Esophagus mucosa (tissue), 1 donor: ENCODE measurements at regions not wholly inside any gene's neighbourhood (a gene's known extent, or its start where the extent isn't known, plus 50 kb on each side); places are given as distances from the start of the nearest gene placed in this dataset.

Experiments used
- ATAC-seq: fragments of 200-7000 bp; cut with Tn5 transposase; one replicate; pipeline ENCODE4 v1.9.1; 2020
- donor health status: DM: yes; HTN: yes; CAD: no.

DNA sequence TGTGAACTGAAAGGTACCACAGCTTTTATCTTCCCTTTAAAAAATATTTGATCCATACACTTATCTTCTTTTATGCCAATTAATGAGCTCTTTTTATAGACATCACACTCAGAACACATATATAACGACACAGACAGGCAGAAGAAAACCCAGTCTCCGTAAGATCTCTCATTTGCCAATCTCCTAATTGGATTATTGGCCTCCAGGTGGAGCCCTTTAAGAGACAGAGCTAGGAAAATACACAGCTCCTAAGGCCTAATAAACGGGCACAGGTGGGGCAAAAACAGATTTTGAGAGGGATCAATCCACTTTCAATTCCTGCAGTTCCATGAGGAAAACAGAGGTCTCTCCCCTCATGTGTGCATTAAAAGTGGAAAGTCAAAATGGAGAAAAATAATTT, 1495.4 kb downstream of the RPA4 start:
- ATAC-seq = no peak

DNA sequence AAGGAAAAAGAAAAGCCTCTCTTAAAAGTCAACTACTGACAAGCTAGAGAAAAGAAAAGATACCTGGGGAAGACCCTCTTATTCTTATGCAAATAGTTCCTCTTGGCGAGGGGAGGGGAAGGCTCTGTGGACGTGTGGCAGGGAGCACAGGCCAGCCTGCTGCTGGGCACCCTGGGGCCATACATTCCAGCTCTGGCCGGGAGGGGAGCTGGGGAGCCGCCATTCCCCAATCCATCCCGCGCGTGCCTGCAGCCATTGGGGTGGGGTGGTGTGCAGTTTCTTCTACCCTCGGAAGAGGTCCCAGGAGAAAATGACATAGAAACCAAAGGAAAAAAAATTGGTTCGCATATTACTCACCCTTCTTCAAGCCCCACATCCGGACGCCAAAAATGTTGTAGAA, 1496.4 kb downstream of the RPA4 start:
- no peak for ATAC-seq

DNA sequence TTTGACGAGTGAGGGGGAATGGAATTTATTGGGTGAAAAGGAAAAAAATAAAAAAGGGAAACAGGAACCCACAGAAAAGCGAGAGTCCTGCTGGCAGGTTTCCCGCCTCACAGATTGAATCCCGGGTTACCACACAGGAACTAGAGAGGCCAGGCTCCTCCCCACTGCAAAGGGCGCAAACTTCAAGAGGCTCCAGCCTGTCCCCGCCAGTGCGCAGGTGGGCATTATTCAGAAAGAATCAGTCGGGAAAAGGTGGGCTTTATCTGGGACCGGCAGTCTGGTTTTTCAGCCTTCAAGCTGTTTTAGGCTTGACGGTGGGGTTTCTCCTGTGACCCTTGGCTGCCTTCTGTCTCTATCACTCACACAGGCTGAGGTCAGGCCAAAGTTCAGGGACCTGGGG, 1496.8 kb downstream of the RPA4 start:
- ATAC-seq = no peak

DNA sequence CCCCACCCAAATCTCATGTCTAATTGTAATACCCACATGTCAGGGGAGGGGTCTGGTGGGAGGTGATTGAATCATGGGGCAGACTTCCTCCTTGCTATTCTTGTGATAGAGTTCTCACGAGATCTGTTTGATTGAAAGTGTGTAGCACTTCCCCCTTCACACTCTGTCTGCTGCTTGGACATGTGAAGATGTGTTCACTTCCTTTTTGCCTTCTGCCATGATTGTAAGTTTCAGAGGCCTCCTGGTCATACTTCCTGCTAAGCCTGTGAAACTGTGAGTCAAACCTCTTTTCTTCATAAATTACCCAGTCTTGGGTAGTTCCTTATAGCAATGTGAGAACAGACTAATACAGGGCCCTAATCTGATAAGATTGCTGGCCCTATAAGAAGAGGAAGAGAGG, 1514.8 kb downstream of the RPA4 start:
- peak; percentile 33 for ATAC-seq

DNA sequence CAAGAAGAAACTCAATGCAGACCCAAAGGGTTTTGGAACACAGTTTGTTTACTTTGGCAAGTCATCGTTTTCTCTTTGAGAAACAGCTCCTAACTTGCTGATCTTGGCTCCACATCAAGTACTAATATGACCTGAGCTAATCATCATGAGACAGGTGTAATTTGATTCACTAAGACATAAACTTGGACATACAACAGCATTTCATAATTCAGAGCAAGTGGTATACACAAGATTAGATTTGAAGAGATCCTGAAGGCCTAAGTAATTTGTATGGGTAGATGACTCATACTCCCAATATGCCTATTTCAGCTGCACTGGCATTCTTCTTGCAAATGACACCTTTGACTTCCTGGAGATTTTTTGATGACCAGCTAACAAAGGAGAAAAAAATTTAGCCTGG, 1521.7 kb downstream of the RPA4 start:
- peak; percentile 89 for ATAC-seq

DNA sequence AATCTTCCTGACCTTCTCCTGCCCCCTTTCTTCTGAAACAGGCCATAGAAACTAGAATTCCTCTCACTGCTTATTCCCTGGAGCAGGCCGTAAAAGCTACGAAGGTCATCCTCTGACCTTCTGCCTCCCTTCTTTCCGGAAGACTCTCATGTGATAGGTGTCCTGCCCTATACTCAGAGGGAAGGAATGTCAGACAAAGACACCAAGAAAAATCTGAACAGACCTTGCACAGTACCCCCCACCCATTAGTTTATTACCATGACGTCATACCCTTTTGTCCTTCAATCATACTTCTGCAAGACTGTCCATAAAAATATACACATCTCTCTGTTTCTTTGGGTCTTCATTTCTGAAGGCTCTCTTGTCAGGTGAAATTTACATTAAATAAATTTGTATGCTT, 1523.9 kb downstream of the RPA4 start:
- no peak for ATAC-seq

DNA sequence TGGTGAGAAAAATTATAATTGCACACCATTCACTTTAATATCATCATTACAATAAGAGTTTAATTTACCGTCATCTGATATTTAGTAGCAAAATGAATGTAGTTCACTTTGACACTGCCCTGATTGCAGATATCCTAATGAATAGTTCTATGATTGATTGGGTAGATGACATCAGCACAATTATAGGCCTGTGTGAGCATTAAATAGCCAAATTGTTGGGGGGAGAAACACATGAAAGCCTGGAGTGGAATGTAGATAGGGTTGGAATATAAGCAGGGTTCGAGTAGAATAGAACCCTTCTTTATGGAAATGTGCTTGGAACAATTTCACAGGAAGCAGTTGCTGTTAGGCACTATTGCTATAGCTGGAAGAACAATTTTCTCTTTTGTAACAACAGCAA, 1526.2 kb downstream of the RPA4 start:
- ATAC-seq = no peak

DNA sequence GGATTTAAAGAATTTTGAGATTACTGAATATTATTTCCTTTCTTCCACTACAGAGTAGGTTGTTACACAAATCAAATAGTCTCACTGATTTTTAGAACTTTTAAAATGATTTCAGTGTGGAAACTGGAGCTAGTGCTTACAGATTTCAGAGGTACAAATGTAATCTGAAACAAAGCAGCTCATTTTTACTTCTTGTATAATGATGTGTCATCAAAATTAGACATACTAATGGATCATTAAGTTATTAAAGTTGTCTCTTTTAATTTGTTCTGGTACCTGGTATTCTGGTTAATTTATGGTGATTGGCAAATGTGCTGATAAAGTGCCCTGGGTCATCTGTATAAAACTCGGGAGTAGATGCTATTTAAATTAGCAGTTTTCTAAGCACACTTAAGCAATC, 1528.3 kb downstream of the RPA4 start:
- no peak for ATAC-seq

DNA sequence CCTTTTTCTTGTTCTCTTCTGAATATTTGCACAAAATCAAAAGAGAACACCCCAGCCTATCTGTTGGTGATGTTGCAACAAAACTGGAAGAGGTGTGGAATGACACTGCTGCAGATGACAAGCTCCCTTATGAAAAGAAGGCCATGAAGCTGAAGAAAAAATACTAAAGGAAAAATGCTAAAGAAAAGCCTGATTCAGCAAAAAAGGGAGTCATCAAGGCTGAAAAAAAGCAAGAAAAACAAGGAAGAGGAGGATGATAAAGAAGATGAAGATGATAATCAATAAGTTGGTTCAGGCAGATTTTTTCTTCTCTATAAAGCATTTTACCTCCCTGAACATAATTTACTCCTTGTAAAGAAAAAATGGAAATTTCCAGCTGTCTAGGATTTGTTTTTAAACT, 1538.8 kb downstream of the RPA4 start:
- no peak for ATAC-seq

DNA sequence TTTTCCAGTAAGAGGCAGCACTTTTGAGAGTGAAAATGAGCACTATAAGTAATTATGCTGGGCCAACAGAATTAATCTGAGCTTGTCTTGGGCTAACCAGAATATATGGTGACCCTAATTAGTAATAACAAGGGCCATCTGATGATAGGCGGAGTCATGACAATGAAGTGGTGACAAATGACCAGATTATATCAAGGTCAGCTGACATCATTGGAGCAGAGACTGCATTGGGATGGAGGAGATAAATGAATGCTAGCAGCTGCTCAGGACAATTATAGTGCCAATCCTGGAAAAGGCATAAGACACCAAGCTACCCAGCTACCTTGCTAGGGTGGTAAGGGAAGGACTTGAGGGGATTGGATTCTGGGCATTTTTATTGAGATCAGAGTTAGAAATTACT, 1548.7 kb downstream of the RPA4 start:
- no peak for ATAC-seq

DNA sequence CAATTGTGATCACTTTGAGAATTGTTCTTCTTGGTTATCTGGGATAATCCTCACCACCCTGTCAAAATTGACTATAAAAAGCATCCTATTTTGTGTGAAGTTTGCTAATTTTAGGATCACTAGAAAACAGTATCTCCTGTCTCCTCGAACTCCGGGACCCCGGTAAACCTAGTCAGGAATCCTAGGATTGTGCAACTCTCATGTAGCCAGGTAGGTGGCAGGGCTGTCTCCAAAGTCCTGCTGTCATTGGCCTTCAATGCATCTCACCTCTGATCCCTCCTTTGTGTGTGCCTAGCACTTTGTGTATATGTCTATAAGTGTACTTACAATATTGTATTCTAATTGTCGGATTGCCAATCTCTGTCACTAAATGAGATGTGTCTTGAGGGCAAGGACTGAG, 1564.8 kb downstream of the RPA4 start:
- ATAC-seq = no peak

DNA sequence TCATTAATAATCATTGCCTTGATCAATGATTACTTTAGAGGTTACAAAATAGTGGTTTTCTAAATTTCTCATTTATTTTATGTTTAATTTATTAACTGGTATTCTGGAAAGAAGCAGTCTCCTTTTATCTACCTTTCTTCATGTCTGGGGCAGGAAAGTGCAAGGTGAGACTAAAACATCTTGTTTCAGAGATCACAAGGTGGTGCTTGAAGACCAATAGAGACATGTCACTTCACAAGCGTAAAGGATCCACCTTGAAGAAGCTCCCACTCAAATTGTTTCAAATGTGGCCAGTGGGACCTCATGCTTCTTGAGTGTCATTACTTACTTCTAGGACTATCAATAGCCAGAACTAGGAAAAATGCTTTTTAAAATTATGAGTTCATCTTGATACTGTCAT, 1568.7 kb downstream of the RPA4 start:
- no peak for ATAC-seq

DNA sequence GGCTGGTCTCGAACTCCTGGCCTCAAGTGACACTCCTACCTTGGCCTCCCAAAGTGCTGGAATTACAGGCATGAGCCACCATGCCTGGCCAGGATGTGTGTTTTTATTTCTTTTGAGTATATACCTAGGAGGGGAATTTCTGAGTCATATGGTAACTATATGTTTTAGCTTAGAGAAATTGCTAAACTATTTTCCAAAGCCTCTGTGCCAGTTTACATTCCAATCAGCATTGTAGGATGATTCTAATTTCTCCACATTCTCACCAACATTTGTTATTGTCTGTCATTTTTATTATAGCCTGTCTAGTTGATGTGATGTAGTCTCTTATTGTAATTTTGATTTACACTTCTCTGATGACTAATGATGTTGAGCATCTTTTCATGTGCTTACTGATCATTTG, 1576.0 kb downstream of the RPA4 start:
- ATAC-seq = no peak

DNA sequence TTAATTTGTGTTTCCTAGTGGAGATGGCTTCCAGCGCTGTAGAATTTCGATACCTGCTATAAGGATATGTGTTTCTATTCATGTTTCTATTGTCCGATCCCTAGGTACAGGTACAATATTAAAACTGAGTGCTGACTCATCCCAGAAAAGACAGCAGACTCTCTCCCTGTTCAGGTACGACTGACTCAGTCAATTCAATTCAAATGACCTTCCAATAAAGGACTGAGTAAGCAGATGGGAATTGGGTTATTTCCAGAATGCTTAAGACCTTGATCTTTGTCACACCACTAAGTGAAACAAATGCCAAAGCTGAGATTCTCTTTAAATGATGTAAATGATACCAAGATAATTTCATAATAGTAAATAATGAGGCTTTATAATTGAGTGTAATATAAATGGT, 1596.9 kb downstream of the RPA4 start:
- ATAC-seq = peak; percentile 47

DNA sequence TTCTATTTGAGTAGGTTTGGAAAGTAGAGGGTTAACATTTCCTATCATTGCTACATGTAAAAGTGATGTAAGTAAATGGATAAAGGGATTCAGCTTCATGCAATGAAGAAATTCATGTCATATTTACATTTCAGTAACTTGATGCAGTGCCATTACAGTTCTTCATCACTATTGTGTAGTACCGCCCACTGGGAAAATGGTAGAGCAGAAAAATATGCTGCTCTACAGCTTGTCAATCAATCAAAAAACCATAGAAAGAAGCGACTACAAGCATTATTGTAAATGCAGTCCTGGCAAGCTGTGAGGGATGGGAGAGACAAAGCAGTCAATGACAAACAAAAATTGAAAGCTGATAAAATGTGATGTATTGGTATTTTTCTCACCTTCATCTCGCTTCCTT, 1597.9 kb downstream of the RPA4 start:
- ATAC-seq = no peak

DNA sequence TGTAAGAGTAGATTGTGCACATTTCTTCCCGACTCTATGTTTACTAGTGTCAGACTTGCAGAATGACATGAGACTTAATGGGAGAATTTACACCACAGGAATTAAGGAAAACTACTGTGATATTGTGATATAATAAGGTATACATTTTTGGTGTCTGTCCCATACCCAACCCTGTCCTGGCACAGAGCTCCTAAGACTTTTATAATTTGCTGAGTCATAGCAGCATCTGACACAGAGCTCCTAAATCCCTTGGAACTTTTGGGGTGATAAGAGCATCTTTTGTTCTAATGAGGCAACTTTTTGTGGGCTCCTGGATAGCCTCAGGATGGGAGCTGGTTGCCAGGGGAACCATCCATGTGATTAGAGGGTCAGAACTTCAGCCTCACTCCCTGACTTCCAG, 1607.0 kb downstream of the RPA4 start:
- no peak for ATAC-seq

DNA sequence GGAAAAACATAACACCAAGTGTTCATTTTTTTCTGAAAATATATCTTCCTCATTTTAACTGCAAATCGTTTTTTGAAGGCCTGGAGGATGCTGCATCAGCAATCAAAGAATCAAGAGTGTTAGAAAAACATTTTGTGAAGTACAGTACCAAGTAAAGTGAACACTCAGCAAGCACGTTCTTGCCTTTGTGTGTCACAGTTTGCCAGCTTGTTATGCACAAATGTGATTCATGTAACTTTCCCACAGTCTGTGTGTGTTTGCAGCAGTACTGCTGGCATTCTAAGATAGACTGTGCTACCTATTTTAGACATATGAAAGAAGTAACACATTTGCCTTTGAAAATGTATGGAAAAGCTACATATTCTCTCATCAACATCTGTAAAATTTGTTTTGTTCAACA, 1617.7 kb downstream of the RPA4 start:
- ATAC-seq = peak; percentile 46

DNA sequence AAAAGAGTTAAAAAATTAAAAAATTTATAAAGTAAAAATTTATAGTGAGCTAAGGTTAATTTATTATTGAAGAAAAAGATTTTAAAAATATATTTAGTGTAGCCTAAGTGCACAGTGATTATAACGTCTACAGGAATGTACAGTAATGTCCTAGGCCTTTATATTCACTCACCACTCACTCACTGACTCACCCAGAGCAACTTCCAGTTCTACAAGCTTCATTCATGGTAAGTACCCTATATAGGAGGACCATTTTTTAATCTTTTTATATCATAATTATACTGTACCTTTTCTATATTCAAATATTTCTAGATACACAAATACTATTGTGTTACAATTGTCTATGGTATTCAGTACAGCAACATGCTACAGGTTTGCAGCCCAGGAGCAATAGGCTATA, 1623.2 kb downstream of the RPA4 start:
- no peak for ATAC-seq

DNA sequence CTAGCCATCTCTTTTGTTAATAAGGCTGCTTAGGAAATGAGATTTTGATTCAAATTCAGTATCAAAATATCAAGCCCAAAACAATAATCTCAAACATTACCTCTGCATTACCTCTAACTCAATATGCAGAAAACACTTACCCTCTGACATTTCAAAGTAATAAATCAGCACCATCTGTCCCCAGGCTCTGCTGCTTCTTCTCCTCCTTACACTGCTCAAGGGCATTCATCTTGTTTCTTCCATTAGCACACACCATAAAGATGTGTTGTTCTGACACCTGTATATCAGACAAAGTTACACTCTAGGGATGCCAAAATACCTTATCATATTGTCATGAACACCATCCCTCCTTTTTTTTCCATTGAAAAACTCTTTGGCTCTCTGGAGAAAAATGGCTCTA, 1630.3 kb downstream of the RPA4 start:
- no peak for ATAC-seq

DNA sequence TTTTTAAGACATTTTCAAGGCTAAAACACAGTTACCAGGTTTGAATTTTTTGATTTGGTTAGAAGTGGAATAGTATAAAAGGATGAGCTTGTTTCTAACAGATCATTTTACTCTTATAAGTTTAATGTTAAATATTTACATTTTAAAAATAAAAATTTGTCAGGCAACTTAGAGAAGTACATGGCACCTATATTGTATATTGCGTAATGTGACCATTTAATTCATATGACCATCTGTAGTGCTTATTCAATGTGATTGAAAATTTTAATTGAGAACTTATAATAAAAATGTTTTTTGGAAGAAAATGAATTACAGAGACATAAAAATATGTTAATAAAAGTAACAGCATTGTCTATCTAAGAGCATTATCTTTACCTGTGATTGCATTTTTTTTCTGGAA, 1632.4 kb downstream of the RPA4 start:
- no peak for ATAC-seq

DNA sequence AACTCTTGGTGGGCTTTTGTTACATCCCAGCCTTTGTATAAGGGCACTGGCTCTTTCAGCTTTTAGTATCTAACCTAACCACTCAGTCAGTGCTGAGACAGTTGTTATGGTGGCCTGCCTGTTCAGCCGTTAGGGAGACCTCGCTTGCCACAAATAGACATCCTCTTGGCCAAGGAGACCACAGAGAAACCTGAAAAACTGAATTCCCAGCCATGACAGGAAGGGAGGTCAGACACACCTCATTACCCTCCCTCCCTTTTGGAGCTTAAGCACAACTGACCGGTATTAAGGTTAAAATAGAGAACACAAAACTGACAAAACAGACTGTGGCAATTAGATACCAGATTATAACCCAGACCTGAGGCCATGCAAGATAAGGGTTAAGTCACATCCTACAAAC, 1639.3 kb downstream of the RPA4 start:
- no peak for ATAC-seq

DNA sequence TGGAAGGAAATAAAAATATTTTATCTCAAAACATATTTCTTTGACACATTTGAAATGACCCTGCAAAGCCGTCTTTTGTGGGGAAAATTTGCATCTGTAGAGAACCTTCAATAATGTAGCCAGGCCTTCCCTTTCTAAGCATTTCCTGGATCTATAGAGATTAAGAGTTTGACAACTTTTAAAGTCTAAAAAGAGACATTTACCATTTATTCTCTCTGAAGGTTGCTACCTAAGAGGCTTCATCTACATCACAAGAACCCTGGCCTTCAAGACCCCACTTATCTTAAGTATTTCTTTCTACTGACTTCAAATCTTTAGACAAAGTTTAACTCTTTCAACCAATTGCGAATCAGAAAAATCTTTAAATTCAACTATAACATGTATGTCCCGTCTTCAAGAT, 1639.8 kb downstream of the RPA4 start:
- no peak for ATAC-seq

DNA sequence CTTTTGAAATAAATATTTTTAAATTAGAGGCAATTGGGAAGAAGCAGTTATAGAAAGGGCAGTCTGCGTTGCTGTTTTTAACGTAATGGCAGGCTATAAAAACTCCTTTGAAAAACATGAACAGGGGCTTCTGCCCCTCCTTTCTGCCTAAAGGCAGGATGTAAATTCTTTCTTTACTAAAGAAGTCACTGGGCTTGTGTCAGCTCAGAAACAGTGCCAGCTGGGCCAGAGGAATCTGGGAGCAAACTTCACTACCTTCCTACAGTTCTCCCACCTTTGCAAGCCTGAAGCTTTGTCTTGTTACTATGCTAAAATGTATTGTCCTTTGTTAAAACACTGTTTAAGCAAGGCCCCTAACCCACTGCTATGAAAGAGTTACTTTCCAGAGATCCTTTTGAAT, 1664.8 kb downstream of the RPA4 start:
- ATAC-seq = no peak

DNA sequence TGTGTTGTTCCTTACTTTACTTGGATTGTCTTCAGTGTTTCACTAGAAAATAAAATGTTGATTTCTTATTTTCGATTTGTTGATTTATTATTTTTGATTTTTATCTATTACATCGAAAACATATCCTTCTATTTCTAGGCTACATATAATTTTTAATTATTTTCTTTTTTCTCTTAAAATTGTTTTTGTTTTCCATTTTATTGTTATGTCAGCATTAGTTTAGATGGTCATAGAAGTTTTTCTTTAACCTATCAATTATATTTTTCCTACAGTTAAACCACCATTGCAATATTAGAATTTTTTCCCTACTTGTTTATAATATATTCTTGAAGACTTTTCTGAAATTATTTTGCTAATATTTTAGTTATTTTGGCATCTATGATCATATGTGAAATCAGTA, 1685.1 kb downstream of the RPA4 start:
- no peak for ATAC-seq

DNA sequence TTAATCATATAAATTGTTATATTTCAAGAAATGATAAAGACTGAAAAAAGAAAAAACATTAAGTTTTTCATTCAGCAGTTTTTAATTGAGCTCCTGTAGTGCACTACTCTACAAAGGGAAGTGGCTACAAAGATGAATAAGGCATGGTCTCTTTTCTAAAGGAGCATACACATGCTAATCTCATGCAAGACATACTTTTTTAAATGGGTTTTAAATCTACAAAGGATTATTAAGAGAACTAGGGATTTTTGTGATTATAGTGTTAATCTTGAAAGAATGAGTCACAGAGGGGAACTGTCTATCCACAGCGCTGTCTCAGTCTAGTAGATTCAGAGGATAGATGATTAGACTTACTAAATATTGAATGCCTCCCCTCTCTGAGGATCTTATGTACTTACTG, 1722.2 kb downstream of the RPA4 start:
- no peak for ATAC-seq

DNA sequence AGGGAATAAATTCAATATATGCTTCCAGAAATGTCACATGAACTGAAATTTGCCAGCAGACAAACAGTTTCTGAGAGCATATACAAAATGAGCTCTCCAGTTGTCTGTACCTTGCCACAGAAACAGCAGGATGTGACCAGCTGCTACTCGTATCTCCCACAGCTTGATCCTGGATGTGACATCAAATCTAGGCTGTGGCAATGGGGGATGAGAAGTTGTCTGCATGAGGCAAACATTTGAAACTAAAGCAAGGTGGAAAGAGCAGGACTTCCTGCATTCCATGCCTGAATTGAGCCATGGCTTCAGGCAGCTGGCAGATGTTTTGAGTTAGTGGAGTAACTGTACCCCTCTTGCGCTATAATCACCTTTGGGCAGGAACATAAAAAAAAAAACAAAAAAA, 1724.0 kb downstream of the RPA4 start:
- ATAC-seq = no peak
